T-cell (primary cell): ENCODE measurements at regions not wholly inside any gene's neighbourhood (a gene's known extent, or its start where the extent isn't known, plus 50 kb on each side); places are given as distances from the start of the nearest gene placed in this dataset.

Source experiments
- ATAC-seq, 4 experiments: fragments of 200-7000 bp in 3 of 4; fragments of 150-1000 bp in 1 of 4; cut with Tn5 transposase; replicated peaks in 1 of 4; 1 replicate in 3 of 4; 2 replicates in 1 of 4; pipeline ENCODE4 v1.10.0; 2021; ENCODE audit warnings: moderate library complexity in 3 of 4, mild to moderate bottlenecking in 2 of 4, moderate number of reproducible peaks in 1 of 4
- CTCF ChIA-PET, 2 donors: fragments of 300-600 bp; sonication (Branson Sonifier 250); formaldehyde crosslinking; loops; one replicate each; lab custom pipeline; 2022; ENCODE audit warnings: antibody characterized with exemption in 2 of 2; lab: Charles Lee
- POLR2A ChIA-PET, 2 donors: fragments of 300-600 bp; sonication (Branson Sonifier 250); formaldehyde crosslinking; loops; one replicate each; lab custom pipeline; 2022; ENCODE audit warnings: antibody characterized with exemption in 2 of 2; lab: Charles Lee
- DNase-seq, 35 experiments: peaks; one replicate each; pipeline versions ENCODE4 v3.0.0 to v3.0.0-alpha.2; 2013 to 2023
- H3K27ac ChIP-seq: one replicate; pipeline ENCODE4 v1.5.1; 2013; ENCODE audit warnings: low read length
- H3K27me3 ChIP-seq, 2 experiments: replicated peaks in 1 of 2; 1 replicate in 1 of 2; 2 replicates in 1 of 2; pipeline versions ENCODE4 v1.6.1 to v1.7.0; 2013; ENCODE audit warnings: low read length in 1 of 2, mixed read lengths in 1 of 2; ENCODE audit not compliant: control insufficient read depth in 2 of 2, insufficient read depth in 2 of 2; ENCODE audit errors: extremely low read depth in 1 of 2
- H3K36me3 ChIP-seq, 2 donors: 1 replicate in 1 of 2; 2 replicates in 1 of 2; pipeline versions ENCODE4 v1.6.1 to v1.7.0; 2013; ENCODE audit warnings: low read length in 1 of 2; ENCODE audit not compliant: control insufficient read depth in 2 of 2, insufficient read depth in 1 of 2; ENCODE audit errors: extremely low read depth in 1 of 2
- H3K4me1 ChIP-seq, 2 experiments: 1 replicate in 1 of 2; 2 replicates in 1 of 2; pipeline versions ENCODE4 v1.6.1 to v1.7.0; 2013; ENCODE audit warnings: low read length in 2 of 2, mixed read lengths in 1 of 2; ENCODE audit not compliant: insufficient read depth in 2 of 2, control insufficient read depth in 1 of 2; ENCODE audit errors: extremely low read depth in 1 of 2
- H3K4me3 ChIP-seq, 2 donors: 1 replicate in 1 of 2; 2 replicates in 1 of 2; pipeline versions ENCODE4 v1.5.1 to v1.7.0; 2013; ENCODE audit warnings: mild to moderate bottlenecking in 2 of 2, low read length in 1 of 2, moderate library complexity in 1 of 2; ENCODE audit not compliant: control insufficient read depth in 1 of 2; ENCODE audit errors: extremely low read depth in 1 of 2
- H3K9me3 ChIP-seq: 2 replicates; pipeline ENCODE4 v1.7.0; 2013
- H3K27ac Mint-ChIP-seq, 2 donors: one replicate each; pipeline ENCODE4 v1.8.0; 2020 to 2021; ENCODE audit warnings: mild to moderate bottlenecking in 2 of 2, mixed read lengths in 2 of 2
- H3K27me3 Mint-ChIP-seq, 2 donors: one replicate each; pipeline ENCODE4 v1.8.0; 2021 to 2022; ENCODE audit warnings: mixed read lengths in 2 of 2
- H3K36me3 Mint-ChIP-seq: one replicate; pipeline ENCODE4 v1.8.0; 2021; ENCODE audit warnings: mixed read lengths
- H3K4me1 Mint-ChIP-seq, 3 donors: one replicate each; pipeline ENCODE4 v1.8.0; 2020 to 2022; ENCODE audit warnings: mixed read lengths in 3 of 3, mild to moderate bottlenecking in 1 of 3
- H3K4me3 Mint-ChIP-seq, 3 donors: one replicate each; pipeline ENCODE4 v1.8.0; 2020 to 2022; ENCODE audit warnings: mild to moderate bottlenecking in 3 of 3, mixed read lengths in 3 of 3, moderate library complexity in 3 of 3
- H3K9me3 Mint-ChIP-seq, 3 donors: one replicate each; pipeline ENCODE4 v1.8.0; 2020 to 2022; ENCODE audit warnings: mixed read lengths in 3 of 3
- WGBS: methylation state at CpG from one replicate; pipeline ENCODE4 v1.1.5; 2013; ENCODE audit warnings: missing lambda C conversion rate; ENCODE audit not compliant: insufficient coverage; 5-methylcytosine and 5-hydroxymethylcytosine counted together

GRCh38 chr10:118454211-118454610 lies 112.1 kb upstream of the FAM204A start:
- ATAC-seq (no peak), DNase-seq (no peak)
- Histone ChIP-seq H3K9me3 (no peaks in the 10 kb centered on the region), H3K36me3 (no peaks in the 10 kb centered on the region), H3K4me1 (no peaks in the 10 kb centered on the region), H3K27ac (no peak overlapping the region), H3K4me3 (no peak overlapping the region), H3K27me3 (peaks cover 4 to 5% of the 10 kb centered on the region in 2 experiments)
- Mint-ChIP-seq H3K4me3 (no peak overlapping the region), H3K9me3 (peaks cover 8 to 10% (median 10%) of the 10 kb centered on the region in 3 donors), H3K27me3 (peaks cover 16 to 34% of the 10 kb centered on the region in 2 donors), H3K4me1 (no peaks in the 10 kb centered on the region), H3K36me3 (no peaks in the 10 kb centered on the region), H3K27ac (no peak overlapping the region)
- CTCF ChIA-PET: interaction anchor here in 1 of 2 donors (1.3 kb wide), 1 partner anchor 957 kb away, joined by 3 read pairs; no protein-coding TSS in a partner anchor
- POLR2A ChIA-PET: no interaction called here
- WGBS: no CpG with 5 or more reads among the region's 2 CpGs

DNA sequence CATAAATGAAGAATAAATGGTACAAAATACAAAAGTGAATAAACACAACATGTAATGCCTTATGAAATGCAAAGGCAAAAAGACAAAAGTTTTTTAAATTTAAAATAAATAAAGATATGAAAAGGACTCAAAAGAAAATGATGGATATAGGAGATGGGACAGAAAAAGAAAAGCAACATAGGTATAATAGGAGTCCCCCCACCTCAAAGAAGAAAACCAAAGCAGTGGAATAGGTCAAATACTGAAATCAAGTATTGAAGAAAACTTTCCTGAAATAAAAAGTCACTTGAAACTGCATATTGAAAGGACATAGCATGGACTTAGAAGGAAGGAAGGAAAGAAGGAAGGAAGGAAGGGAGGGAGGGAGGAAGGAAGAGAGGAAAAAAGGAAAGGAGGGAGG lies 110.0 kb upstream of the FAM204A start:
- no peaks in the 10 kb centered on the region for H3K4me1 ChIP-seq
- H3K27me3 ChIP-seq: peaks cover 2 to 8% of the 10 kb centered on the region in 2 experiments
- no peak overlapping the region for H3K4me3 Mint-ChIP-seq
- H3K4me3 ChIP-seq: no peak overlapping the region
- peaks cover 8 to 10% (median 10%) of the 10 kb centered on the region in 3 donors for H3K9me3 Mint-ChIP-seq
- no peaks in the 10 kb centered on the region for H3K4me1 Mint-ChIP-seq
- H3K9me3 ChIP-seq: no peaks in the 10 kb centered on the region
- DNase-seq (no peak), ATAC-seq (no peak)
- H3K27ac Mint-ChIP-seq: no peak overlapping the region
- H3K27ac ChIP-seq: no peak overlapping the region
- POLR2A ChIA-PET: no interaction called here
- CTCF ChIA-PET: interaction anchor here in 1 of 2 donors (0.5 kb wide), 1 partner anchor 10 kb away, joined by 3 read pairs; no protein-coding TSS in a partner anchor
- peaks cover 27 to 32% of the 10 kb centered on the region in 2 donors for H3K27me3 Mint-ChIP-seq
- H3K36me3 ChIP-seq: no peaks in the 10 kb centered on the region
- no peaks in the 10 kb centered on the region for H3K36me3 Mint-ChIP-seq

- Mint-ChIP-seq H3K27ac (no peak overlapping the region), H3K4me3 (no peak overlapping the region), H3K27me3 (peaks cover 22 to 23% of the 10 kb centered on the region in 2 donors), H3K9me3 (peaks cover 8 to 10% (median 10%) of the 10 kb centered on the region in 3 donors), H3K4me1 (no peaks in the 10 kb centered on the region), H3K36me3 (no peaks in the 10 kb centered on the region)
- no peak overlapping the region for H3K27ac ChIP-seq
- ChIA-PET CTCF (interaction anchor here in 1 of 2 donors (1.8 kb wide), 1 partner anchor 10 kb away, joined by 5 read pairs; no protein-coding TSS in a partner anchor), POLR2A (no interaction called here)
- H3K4me1 ChIP-seq: no peaks in the 10 kb centered on the region
- H3K9me3 ChIP-seq: no peaks in the 10 kb centered on the region
- H3K4me3 ChIP-seq: no peak overlapping the region
- WGBS: 77% methylated on average over 3 of the region's 9 CpGs
- no peak for DNase-seq
- H3K27me3 ChIP-seq: peaks cover 4 to 12% of the 10 kb centered on the region in 2 experiments
- H3K36me3 ChIP-seq: no peaks in the 10 kb centered on the region
- no peak for ATAC-seq
Observed at GRCh38 chr10:118449521-118449920, 107.4 kb upstream of the FAM204A start.

GRCh38 chr10:118448744-118449143 lies 106.6 kb upstream of the FAM204A start:
- 74% methylated on average over 2 of the region's 5 CpGs for WGBS
- H3K4me1 ChIP-seq: no peaks in the 10 kb centered on the region
- H3K27ac ChIP-seq: no peak overlapping the region
- Mint-ChIP-seq H3K27ac (no peak overlapping the region), H3K4me1 (no peaks in the 10 kb centered on the region), H3K9me3 (peaks cover 8 to 10% (median 10%) of the 10 kb centered on the region in 3 donors), H3K36me3 (no peaks in the 10 kb centered on the region), H3K4me3 (no peak overlapping the region), H3K27me3 (peaks cover 22 to 23% of the 10 kb centered on the region in 2 donors)
- H3K9me3 ChIP-seq: no peaks in the 10 kb centered on the region
- peaks cover 4 to 12% of the 10 kb centered on the region in 2 experiments for H3K27me3 ChIP-seq
- CTCF ChIA-PET: interaction anchor here in 1 of 2 donors (0.6 kb wide), 1 partner anchor 133 kb away, joined by 3 read pairs; no protein-coding TSS in a partner anchor
- H3K36me3 ChIP-seq: no peaks in the 10 kb centered on the region
- no peak for ATAC-seq
- POLR2A ChIA-PET: interaction anchor here in 1 of 2 donors (1.1 kb wide), 1 partner anchor 17 kb away, joined by 3 read pairs; no protein-coding TSS in a partner anchor
- DNase-seq: no peak
- no peak overlapping the region for H3K4me3 ChIP-seq

GRCh38 chr10:118447478-118448270 lies 105.5 kb upstream of the FAM204A start:
- no peak for ATAC-seq
- H3K9me3 Mint-ChIP-seq: peaks cover 8 to 10% (median 10%) of the 10 kb centered on the region in 3 donors
- peaks cover 22 to 23% of the 10 kb centered on the region in 2 donors for H3K27me3 Mint-ChIP-seq
- Histone ChIP-seq H3K36me3 (no peaks in the 10 kb centered on the region), H3K4me3 (no peak overlapping the region), H3K9me3 (no peaks in the 10 kb centered on the region), H3K4me1 (no peaks in the 10 kb centered on the region), H3K27me3 (peaks cover 4 to 12% of the 10 kb centered on the region in 2 experiments), H3K27ac (no peak overlapping the region)
- no peak for DNase-seq
- H3K4me3 Mint-ChIP-seq: no peak overlapping the region
- H3K4me1 Mint-ChIP-seq: no peaks in the 10 kb centered on the region
- POLR2A ChIA-PET: interaction anchor here in 1 of 2 donors (1.1 kb wide), 1 partner anchor 16 kb away, joined by 3 read pairs; no protein-coding TSS in a partner anchor
- H3K27ac Mint-ChIP-seq: no peak overlapping the region
- WGBS: 60% methylated on average over 11 of the region's 13 CpGs
- H3K36me3 Mint-ChIP-seq: no peaks in the 10 kb centered on the region
- CTCF ChIA-PET: interaction anchor here in 1 of 2 donors (0.6 kb wide), 1 partner anchor 28 kb away, joined by 3 read pairs; no protein-coding TSS in a partner anchor

GRCh38 chr10:118445535-118445934 lies 103.4 kb upstream of the FAM204A start:
- Histone ChIP-seq H3K9me3 (no peaks in the 10 kb centered on the region), H3K27me3 (peaks cover 2 to 14% of the 10 kb centered on the region in 2 experiments), H3K27ac (no peak overlapping the region), H3K4me1 (no peaks in the 10 kb centered on the region), H3K36me3 (no peaks in the 10 kb centered on the region), H3K4me3 (no peak overlapping the region)
- Mint-ChIP-seq H3K9me3 (no peaks in the 10 kb centered on the region), H3K4me1 (no peaks in the 10 kb centered on the region), H3K36me3 (no peaks in the 10 kb centered on the region), H3K27ac (no peak overlapping the region), H3K4me3 (no peak overlapping the region), H3K27me3 (peaks cover 23 to 32% of the 10 kb centered on the region in 2 donors)
- POLR2A ChIA-PET: no interaction called here
- ATAC-seq: no peak
- CTCF ChIA-PET: interaction anchor here in 1 of 2 donors (0.5 kb wide), 1 partner anchor 619 kb away, joined by 3 read pairs; no protein-coding TSS in a partner anchor
- no peak for DNase-seq
- no CpG with 5 or more reads among the region's 1 CpG for WGBS
